A673 (cell line): ENCODE measurements at regions not wholly inside any gene's neighbourhood (a gene's known extent, or its start where the extent isn't known, plus 50 kb on each side); places are given as distances from the start of the nearest gene placed in this dataset.
"Not testable (repeated sequence)": the region's sequence is repeated elsewhere in the genome, so short reads cannot be mapped to it uniquely, and the experiment has no call there.

Experiments used
- BruUV-seq: library from RNA; stranded (reverse); fragments of 400-500 nt; replicated peaks from 2 replicates; lab custom pipeline; 2021; lab: Mats Ljungman, UMichigan
- CTCF ChIA-PET: fragments of 300-600 bp; sonication (Branson Sonifier 250); formaldehyde crosslinking; loops from one replicate; lab custom pipeline; 2022; ENCODE audit warnings: antibody characterized with exemption; lab: Charles Lee
- POLR2A ChIA-PET: fragments of 300-600 bp; sonication (Branson Sonifier 250); formaldehyde crosslinking; loops from one replicate; lab custom pipeline; 2022; ENCODE audit warnings: antibody characterized with exemption; ENCODE audit not compliant: low non-redundant PET; lab: Charles Lee
- DNase-seq: peaks from one replicate; pipeline ENCODE4 v3.0.0-alpha.2; 2015; ENCODE audit warnings: low spot score
- H3K27ac ChIP-seq: fragments of 200-600 bp; sonication (generic); 2 replicates; pipeline ENCODE4 v1.5.1; 2016; ENCODE audit warnings: mixed run types, low read depth, mild to moderate bottlenecking, mixed read lengths, antibody characterized with exemption, low read length; ENCODE audit not compliant: poor library complexity, severe bottlenecking
- H3K27me3 ChIP-seq: fragments of 200-600 bp; sonication (generic); replicated peaks from 2 replicates; pipeline ENCODE4 v1.6.1; 2017; ENCODE audit warnings: mixed run types, low read depth, mild to moderate bottlenecking, mixed read lengths, antibody characterized with exemption, low read length; ENCODE audit not compliant: insufficient read depth, poor library complexity
- H3K36me3 ChIP-seq: fragments of 200-600 bp; sonication (generic); 2 replicates; pipeline ENCODE4 v1.6.1; 2016; ENCODE audit warnings: mixed run types, mild to moderate bottlenecking, mixed read lengths, antibody characterized with exemption, low read length; ENCODE audit not compliant: insufficient read depth, poor library complexity, severe bottlenecking
- H3K4me1 ChIP-seq: fragments of 200-600 bp; sonication (generic); 2 replicates; pipeline ENCODE4 v1.6.1; 2017; ENCODE audit warnings: mixed run types, mild to moderate bottlenecking, mixed read lengths, antibody characterized with exemption, low read length; ENCODE audit not compliant: insufficient read depth, poor library complexity, severe bottlenecking
- H3K4me3 ChIP-seq: fragments of 200-600 bp; sonication (generic); 2 replicates; pipeline ENCODE4 v1.5.1; 2016; ENCODE audit warnings: low read depth, mixed run types, mild to moderate bottlenecking, mixed read lengths, low read length; ENCODE audit not compliant: poor library complexity, severe bottlenecking
- H3K9me3 ChIP-seq: fragments of 200-600 bp; sonication (generic); 2 replicates; pipeline ENCODE4 v1.6.1; 2016; ENCODE audit warnings: mixed run types, low read depth, mild to moderate bottlenecking, mixed read lengths, antibody characterized with exemption, low read length; ENCODE audit not compliant: poor library complexity, severe bottlenecking
- CTCF ChIP-seq: fragments of 300-800, 200-600 bp; sonication (generic); conservative IDR thresholded peaks from 2 replicates; pipeline ENCODE4 v1.5.1; 2017; ENCODE audit warnings: low read depth, mild to moderate bottlenecking, antibody characterized with exemption, low read length, moderate library complexity, mixed read lengths
- EZH2 ChIP-seq: fragments of 200-600 bp; sonication (generic); IDR thresholded peaks from 2 replicates; pipeline ENCODE4 v1.6.1; 2017; ENCODE audit warnings: borderline replicate concordance, low read depth, mild to moderate bottlenecking, mixed read lengths, antibody characterized with exemption, low read length; ENCODE audit not compliant: poor library complexity, severe bottlenecking
- intact Hi-C: fragments of 100-400 bp; cut with micrococcal nuclease; formaldehyde crosslinking; loops from one replicate; pipeline ENCODE4 v1.10.0; 2022; ENCODE audit not compliant: unreplicated experiment

DNA sequence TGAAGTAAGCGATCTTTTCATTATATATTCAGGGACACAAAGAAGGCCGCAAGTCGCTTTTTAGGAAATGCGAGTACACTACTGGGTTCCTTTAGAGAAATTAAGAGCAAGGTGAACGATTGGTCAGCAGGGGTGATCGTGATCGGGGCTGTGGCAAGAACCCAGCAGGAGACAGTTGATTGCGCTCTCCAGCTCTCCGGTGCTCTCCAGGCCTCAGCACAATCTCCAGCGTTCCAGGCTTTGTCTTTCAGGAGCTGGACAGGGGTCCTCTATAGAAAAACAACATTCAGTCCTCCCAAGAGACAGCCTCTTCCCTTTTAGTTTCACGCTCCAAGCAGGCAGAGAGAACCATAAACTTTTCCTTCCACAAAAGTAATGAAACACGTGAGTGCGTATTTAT lies 170.5 kb upstream of the KLF6 start:
- ChIA-PET POLR2A (no interaction called here), CTCF (no interaction called here)
- Histone ChIP-seq H3K9me3 (no peaks in the 10 kb centered on the region), H3K4me3 (no peak overlapping the region), H3K27ac (no peak overlapping the region), H3K4me1 (no peaks in the 10 kb centered on the region), H3K27me3 (no peaks in the 10 kb centered on the region), H3K36me3 (no peaks in the 10 kb centered on the region)
- TF ChIP-seq CTCF (no peak), EZH2 (no peak)
- DNase-seq: no peak
- no TSS peak for BruUV-seq
- intact Hi-C loops: no loop called here

DNA sequence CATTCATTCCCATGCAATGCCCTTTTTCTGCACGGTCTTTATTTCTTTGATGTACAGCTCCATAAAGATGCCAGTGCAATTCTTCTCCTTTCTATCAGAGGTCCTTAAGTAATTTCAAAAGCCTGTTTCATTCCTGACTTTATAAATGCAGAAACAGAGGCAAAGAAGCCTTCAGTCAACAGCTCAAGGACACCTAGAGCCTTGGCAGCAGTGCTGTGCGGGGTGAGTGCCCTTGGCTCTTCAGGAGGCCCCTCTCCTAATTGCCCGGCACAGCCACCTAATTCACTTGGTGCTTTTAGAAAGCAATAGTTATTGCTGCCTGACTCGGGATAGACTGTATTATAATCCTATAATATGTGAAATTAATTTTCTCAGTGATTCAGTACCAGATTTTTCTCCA lies 169.6 kb upstream of the KLF6 start:
- CTCF ChIA-PET: interaction anchor here (0.6 to 0.7 kb wide), 2 partner anchors 62 to 704 kb away, joined by 3 to 6 read pairs; no protein-coding TSS in a partner anchor
- Histone ChIP-seq H3K4me1 (no peaks in the 10 kb centered on the region), H3K4me3 (no peak overlapping the region), H3K27me3 (no peaks in the 10 kb centered on the region), H3K27ac (no peak overlapping the region), H3K9me3 (no peaks in the 10 kb centered on the region), H3K36me3 (no peaks in the 10 kb centered on the region)
- intact Hi-C loops: no loop called here
- BruUV-seq: no TSS peak
- POLR2A ChIA-PET: no interaction called here
- no peak for DNase-seq
- no peak for TF ChIP-seq CTCF
- TF ChIP-seq EZH2: no peak

DNA sequence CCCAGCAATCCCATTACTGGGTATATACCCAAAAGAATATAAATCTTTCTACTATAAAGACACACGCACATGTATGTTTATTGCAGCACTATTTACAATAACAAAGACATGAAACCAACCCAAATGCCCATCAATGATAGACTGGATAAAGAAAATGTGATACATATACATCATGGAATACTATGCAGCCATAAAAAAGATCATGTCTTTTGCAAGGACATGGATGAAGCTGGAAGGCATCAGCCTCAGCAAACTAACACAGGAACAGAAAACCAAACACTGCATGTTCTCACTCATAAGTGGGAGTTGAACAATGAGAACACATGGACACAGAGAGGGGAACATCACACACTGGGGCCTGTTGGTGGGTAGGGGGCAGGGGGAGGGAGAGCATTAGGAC lies 169.0 kb upstream of the KLF6 start:
- POLR2A ChIA-PET, H3K27me3 ChIP-seq, BruUV-seq, CTCF ChIA-PET, H3K27ac ChIP-seq, intact Hi-C loops, H3K4me3 ChIP-seq, H3K36me3 ChIP-seq, DNase-seq, H3K4me1 ChIP-seq, H3K9me3 ChIP-seq: not testable (repeated sequence)

- BruUV-seq: no TSS peak
- CTCF ChIA-PET: no interaction called here
- Histone ChIP-seq H3K36me3 (no peaks in the 10 kb centered on the region), H3K27ac (no peak overlapping the region), H3K4me3 (no peak overlapping the region), H3K9me3 (no peaks in the 10 kb centered on the region), H3K4me1 (no peaks in the 10 kb centered on the region), H3K27me3 (no peaks in the 10 kb centered on the region)
- no peak for DNase-seq
- TF ChIP-seq CTCF (no peak), EZH2 (no peak)
- intact Hi-C loops: no loop called here
- POLR2A ChIA-PET: no interaction called here
Measured at GRCh38 chr10:3951993-3952392, 167.0 kb upstream of the KLF6 start.
